D721Med (cell line): ENCODE measurements at regions not wholly inside any gene's neighbourhood (a gene's known extent, or its start where the extent isn't known, plus 50 kb on each side); places are given as distances from the start of the nearest gene placed in this dataset.

ENCODE experiments used
- DNase-seq: peaks from one replicate; pipeline ENCODE4 v3.0.0; 2011; ENCODE audit warnings: low spot score; ENCODE audit not compliant: insufficient read length
- FAIRE-seq: peaks from 2 replicates; lab custom pipeline; 2011; peaks lifted over from hg19 to GRCh38; lab: Jason Lieb, UNC
- CTCF ChIP-seq: IDR thresholded peaks from 2 replicates; pipeline ENCODE4 v1.5.1; 2012; ENCODE audit warnings: mild to moderate bottlenecking, control low read depth; ENCODE audit not compliant: insufficient read depth; ENCODE audit errors: missing control alignments

DNA sequence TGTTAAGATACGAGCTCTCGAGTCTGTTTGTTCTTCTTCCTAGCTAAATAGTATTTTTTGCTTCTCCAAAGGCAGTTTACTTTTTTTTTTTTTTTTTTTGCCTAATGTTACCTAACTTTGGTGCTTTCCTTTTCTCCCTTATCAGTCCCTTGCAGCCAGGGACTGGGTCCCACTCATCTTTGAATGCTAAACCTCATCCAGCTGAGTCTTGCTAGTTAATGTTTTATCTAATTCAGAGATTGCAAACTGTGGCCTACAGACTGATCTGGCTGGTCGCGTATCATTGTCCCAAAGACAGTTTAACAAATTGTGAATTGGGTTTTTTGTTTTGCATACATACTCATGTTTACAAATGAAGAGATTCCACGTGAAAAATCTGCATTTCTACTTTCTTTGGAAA is 95.7 kb upstream of the EFNA5 start:
- FAIRE-seq = no peak
- no peak for DNase-seq
- TF ChIP-seq CTCF = no peak

DNA sequence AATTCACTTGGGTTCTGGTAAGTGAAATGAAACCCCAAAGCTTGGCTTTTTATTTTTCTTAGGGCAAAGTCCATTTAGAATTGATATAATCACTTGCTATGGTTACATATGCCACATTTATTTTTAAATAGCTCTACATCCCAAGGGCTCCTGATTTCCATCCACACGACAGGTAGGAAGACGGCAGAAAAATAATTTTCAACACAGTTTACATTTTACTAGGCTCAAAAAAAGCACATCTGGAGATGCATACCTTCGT is 95.0 kb upstream of the EFNA5 start:
- FAIRE-seq = no peak
- no peak for TF ChIP-seq CTCF
- DNase-seq = no peak

DNA sequence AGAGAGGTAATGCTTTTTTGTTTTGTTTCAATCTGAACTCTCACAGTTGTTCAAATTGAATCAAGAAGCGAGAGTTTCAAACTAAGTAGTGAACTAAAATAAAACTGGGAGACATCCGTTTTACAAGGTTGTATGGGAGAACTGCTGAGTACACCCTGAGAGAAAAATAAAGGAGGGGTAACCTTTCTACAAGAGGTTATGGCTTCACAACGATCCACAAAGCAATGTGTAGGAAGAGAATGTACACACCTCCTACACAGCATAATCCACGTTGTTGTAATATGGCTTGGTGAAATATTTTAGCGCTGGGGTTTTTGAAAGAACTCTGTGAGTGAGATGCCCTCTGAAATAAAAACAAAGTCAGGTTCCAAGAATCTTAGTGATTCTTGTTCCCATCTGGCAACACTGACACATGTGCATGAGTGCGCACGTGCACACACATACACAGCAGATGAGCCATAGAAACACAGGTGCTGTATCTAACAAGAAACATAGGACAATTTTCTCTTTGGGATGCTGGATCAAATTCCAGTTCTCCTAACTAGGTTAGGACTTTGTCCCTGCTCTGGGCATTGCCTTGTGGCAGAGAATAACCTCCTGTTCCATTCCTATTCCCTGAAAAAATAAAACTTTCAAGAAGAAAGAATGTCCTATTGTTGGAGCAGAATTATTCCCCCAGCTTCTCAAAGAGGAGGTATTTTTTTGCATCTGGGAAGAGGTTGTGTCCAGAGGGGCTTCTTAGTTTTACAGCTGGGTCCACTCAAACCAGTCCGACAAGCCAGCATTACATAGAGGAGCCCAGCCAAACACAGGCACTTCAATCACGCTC is 94.5 kb upstream of the EFNA5 start:
- FAIRE-seq (no peak), DNase-seq (no peak)
- no peak for TF ChIP-seq CTCF

DNA sequence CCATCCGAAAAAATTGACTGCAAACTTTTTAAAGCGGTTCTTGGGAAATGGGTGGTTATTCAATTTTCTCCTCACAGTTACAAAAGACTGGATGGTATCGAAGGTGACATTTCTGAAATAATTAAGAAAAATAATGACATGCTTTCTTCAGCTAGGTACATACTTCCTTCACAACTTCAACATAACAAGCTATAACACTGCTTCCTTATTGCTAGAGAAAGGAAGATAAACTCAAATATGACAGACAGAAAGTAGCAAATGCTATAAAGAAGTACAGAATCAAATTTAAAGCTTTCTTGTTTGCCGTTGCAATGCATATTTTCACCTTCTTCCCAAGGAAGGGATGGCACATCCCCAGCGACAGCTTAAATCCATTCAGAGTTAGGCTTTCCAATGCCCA is 93.5 kb upstream of the EFNA5 start:
- TF ChIP-seq CTCF = no peak

DNA sequence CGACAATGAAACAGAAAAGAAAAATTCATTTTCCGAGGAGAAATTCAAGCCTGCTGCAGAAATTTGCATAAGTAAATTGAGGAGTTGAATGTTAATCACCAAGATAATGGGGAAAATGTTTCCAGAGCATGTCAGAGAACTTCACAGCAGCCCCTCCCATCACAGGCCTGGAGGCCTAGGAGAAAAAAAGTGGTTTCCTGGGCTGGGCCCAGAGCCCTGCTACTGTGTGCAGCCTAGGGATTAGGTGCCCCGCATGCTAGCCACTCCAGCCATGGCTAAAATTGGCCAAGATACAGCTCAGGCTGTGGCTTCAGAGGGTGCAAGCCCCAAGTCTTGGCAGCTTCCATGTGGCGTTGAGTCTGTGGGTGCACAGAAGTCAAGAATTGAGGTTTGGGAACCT is 82.7 kb upstream of the EFNA5 start:
- TF ChIP-seq CTCF = no peak
- FAIRE-seq (no peak), DNase-seq (no peak)

More for the DNA sequence above, 93.5 kb upstream of the EFNA5 start:
- FAIRE-seq (no peak), DNase-seq (no peak)

DNA sequence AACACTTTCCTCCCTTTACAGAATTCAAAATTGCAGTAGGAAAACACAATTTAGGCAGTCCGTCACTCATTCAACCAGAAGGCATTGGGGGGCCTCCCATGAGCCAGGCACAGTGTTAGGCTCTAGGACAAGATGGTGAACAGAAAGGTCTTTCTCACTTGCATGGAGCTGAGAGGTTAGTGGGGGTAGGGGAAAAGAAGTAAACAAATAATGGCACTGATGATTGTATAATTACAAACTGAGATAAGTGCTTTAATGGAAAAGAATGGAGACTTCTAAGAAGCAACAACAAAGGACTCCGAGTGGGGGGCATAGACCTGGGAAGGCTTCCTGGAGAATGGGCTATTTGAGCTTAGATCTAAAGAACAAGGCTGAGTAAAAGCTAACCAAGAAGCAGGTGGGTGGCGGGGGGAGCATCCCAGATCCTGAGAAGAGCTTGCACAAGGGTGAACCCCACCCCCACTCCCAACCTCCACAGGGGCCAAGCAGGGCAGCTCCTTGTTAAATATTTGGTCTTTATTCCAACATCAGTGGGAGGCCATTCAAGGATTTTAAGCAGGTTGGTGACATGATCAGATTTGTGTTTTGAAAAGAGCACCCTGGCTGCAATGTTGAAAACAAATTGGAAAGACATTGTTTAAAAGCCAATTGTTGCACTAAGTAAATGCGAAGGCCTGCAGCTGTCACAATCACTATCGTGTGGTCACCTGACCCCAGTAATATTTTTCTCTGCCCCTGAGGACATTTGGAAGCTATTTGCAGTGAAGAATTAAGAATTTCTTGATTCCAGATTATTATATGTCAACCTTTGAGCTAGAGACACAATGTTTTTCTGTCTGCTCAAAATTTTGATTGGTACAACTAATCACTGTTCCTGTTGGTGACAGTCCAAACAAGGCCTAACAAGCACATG is 73.9 kb upstream of the EFNA5 start:
- FAIRE-seq = no peak
- TF ChIP-seq CTCF = no peak
- no peak for DNase-seq
